Prostate gland (tissue), 2 donors: ENCODE measurements at regions not wholly inside any gene's neighbourhood (a gene's known extent, or its start where the extent isn't known, plus 50 kb on each side); places are given as distances from the start of the nearest gene placed in this dataset.

Experiments used
- DNase-seq: peaks from one replicate; pipeline ENCODE4 v3.0.0-alpha.2; 2019; ENCODE audit warnings: low spot score
- H3K27ac ChIP-seq, 2 donors: fragments of 200-600 bp; sonication (generic); 2 replicates each; pipeline ENCODE4 v1.5.1; 2017 to 2019
- H3K27me3 ChIP-seq: fragments of 200-600 bp; sonication (generic); replicated peaks from 2 replicates; pipeline ENCODE4 v1.5.1; 2019; ENCODE audit not compliant: insufficient read depth
- H3K36me3 ChIP-seq, 2 donors: fragments of 200-600 bp; sonication (generic); 1 replicate in 1 of 2; 2 replicates in 1 of 2; pipeline versions ENCODE4 v1.5.1 to v1.8.1; 2017 to 2019
- H3K4me1 ChIP-seq: fragments of 200-600 bp; sonication (generic); replicated peaks from 2 replicates; pipeline ENCODE4 v1.5.1; 2019
- H3K4me3 ChIP-seq, 2 donors: fragments of 200-600 bp; sonication (generic); 2 replicates each; pipeline ENCODE4 v1.5.1; 2017 to 2019
- H3K9me3 ChIP-seq: fragments of 200-600 bp; sonication (generic); 2 replicates; pipeline ENCODE4 v1.5.1; 2017
- CTCF ChIP-seq, 4 experiments: fragments of 200-600 bp in 2 of 4; fragments of 450-650 bp in 2 of 4; sonication (generic) in 2 of 4; IDR thresholded peaks; 1 replicate in 3 of 4; 2 replicates in 1 of 4; pipeline ENCODE4 v1.5.1; 2016 to 2019; ENCODE audit warnings: antibody characterized with exemption in 4 of 4, mild to moderate bottlenecking in 2 of 4, moderate library complexity in 2 of 4
- POLR2A ChIP-seq: fragments of 450-650 bp; IDR thresholded peaks from one replicate; pipeline ENCODE4 v1.6.1; 2016; ENCODE audit warnings: antibody characterized with exemption, mild to moderate bottlenecking
- POLR2AphosphoS5 ChIP-seq: sonication (generic); formaldehyde crosslinking; IDR thresholded peaks from one replicate; pipeline ENCODE4 v1.6.1; 2017; ENCODE audit warnings: antibody characterized with exemption
- WGBS: methylation state at CpG from one replicate; pipeline ENCODE4 v1.1.5; 2018; 5-methylcytosine and 5-hydroxymethylcytosine counted together
- intact Hi-C: fragments of 100-400 bp; cut with DNase I; formaldehyde crosslinking; loops from one replicate; pipeline ENCODE4 v1.14.2; 2022

DNA sequence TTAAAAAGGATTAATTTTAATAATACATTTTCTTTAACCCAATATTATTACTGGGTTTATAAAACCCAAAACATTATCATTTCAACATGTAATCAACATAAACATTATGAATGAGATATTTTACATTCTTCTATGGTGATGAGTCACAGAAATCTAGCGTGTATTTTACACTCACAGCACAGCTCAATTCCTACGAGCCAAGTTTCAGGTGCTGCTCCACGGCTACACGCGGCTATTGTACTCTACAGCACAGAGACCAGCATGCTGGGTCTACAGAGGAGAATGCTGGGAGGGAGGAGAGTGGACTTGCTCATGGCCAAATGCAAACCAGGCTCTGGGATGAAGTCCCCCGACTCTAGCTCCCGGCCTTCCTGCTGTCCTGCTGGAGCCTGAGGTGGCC, 72.0 kb upstream of the LMO1 start:
- no peak overlapping the region for H3K4me3 ChIP-seq
- H3K27ac ChIP-seq, result no peak overlapping the region
- 84% methylated on average over 7 of the region's 7 CpGs for WGBS
- intact Hi-C loops, result no loop called here
- no peaks in the 10 kb centered on the region for H3K9me3 ChIP-seq
- no peaks in the 10 kb centered on the region for H3K4me1 ChIP-seq
- TF ChIP-seq POLR2AphosphoS5, result no peak
- TF ChIP-seq POLR2A, result no peak
- TF ChIP-seq CTCF (IDR thresholded peaks at IDR 0.05), result no peak
- H3K36me3 ChIP-seq, result no peaks in the 10 kb centered on the region
- DNase-seq, result no peak
- H3K27me3 ChIP-seq, result no peaks in the 10 kb centered on the region

- no peak for DNase-seq
- H3K9me3 ChIP-seq, result no peaks in the 10 kb centered on the region
- no peak overlapping the region for H3K4me3 ChIP-seq
- H3K27ac ChIP-seq, result no peak overlapping the region
- no peaks in the 10 kb centered on the region for H3K4me1 ChIP-seq
- TF ChIP-seq POLR2A (no peak), CTCF (IDR thresholded peaks at IDR 0.05) (no peak), POLR2AphosphoS5 (no peak)
- H3K36me3 ChIP-seq, result no peaks in the 10 kb centered on the region
- no peaks in the 10 kb centered on the region for H3K27me3 ChIP-seq
- 93% methylated on average over 8 of the region's 8 CpGs for WGBS
- intact Hi-C loops, result no loop called here
Observed at GRCh38 chr11:8335186-8335585, 71.5 kb upstream of the LMO1 start.

DNA sequence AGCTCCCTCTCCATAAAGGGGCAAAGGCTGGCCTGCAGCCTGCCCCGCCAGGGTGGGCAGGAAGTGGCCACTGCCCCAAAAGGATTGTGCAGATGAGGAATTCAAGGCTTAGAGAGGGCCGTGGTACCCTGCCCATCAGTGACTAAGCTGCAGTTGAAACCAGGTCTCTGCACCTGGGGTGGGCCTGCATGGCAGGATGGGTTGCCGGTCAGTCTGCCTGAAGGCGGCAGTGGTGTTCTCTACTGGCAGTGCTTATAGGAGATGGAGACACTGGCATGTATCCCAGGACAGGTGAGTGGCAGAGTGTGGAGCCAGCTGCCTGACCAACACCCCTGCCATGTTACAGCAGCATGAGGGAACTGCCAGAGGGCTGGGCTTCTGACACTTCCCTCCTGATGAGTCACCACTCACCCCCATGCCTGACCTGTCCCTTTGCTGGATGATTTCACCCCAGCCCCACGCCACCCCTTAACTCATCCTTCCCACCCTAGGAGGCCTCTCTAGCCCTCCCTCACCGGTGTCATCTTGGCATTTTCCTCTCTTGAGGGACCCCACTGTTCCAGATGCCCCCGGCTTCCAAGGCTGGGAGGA, 70.2 kb upstream of the LMO1 start:
- Histone ChIP-seq H3K27me3 (no peaks in the 10 kb centered on the region), H3K4me1 (no peaks in the 10 kb centered on the region), H3K9me3 (no peaks in the 10 kb centered on the region), H3K4me3 (no peak overlapping the region), H3K36me3 (no peaks in the 10 kb centered on the region), H3K27ac (no peak overlapping the region)
- TF ChIP-seq POLR2AphosphoS5, result no peak
- no peak for TF ChIP-seq CTCF (IDR thresholded peaks at IDR 0.05)
- no peak for TF ChIP-seq POLR2A
- 77% methylated on average over 7 of the region's 7 CpGs for WGBS
- intact Hi-C loops, result no loop called here
- no peak for DNase-seq

- Histone ChIP-seq H3K4me1 (no peaks in the 10 kb centered on the region), H3K36me3 (no peaks in the 10 kb centered on the region), H3K9me3 (no peaks in the 10 kb centered on the region), H3K4me3 (no peak overlapping the region), H3K27me3 (no peaks in the 10 kb centered on the region), H3K27ac (no peak overlapping the region)
- no peak for TF ChIP-seq CTCF (IDR thresholded peaks at IDR 0.05)
- TF ChIP-seq POLR2A, result no peak
- no peak for TF ChIP-seq POLR2AphosphoS5
- 88% methylated on average over 4 of the region's 4 CpGs for WGBS
- intact Hi-C loops, result no loop called here
- DNase-seq, result no peak
Observed at GRCh38 chr11:8333376-8333775, 69.7 kb upstream of the LMO1 start.

GRCh38 chr11:8332891-8333290, 69.2 kb upstream of the LMO1 start:
- Histone ChIP-seq H3K27ac (no peak overlapping the region), H3K27me3 (no peaks in the 10 kb centered on the region), H3K4me1 (no peaks in the 10 kb centered on the region), H3K9me3 (no peaks in the 10 kb centered on the region), H3K36me3 (no peaks in the 10 kb centered on the region), H3K4me3 (no peak overlapping the region)
- WGBS, result 88% methylated on average over 12 of the region's 12 CpGs
- TF ChIP-seq POLR2AphosphoS5, result no peak
- TF ChIP-seq CTCF (IDR thresholded peaks at IDR 0.05), result no peak
- no peak for TF ChIP-seq POLR2A
- intact Hi-C loops, result no loop called here
- no peak for DNase-seq
